ENCODE measurements at regions not wholly inside any gene's neighbourhood (a gene's known extent, or its start where the extent isn't known, plus 50 kb on each side); places are given as distances from the start of the nearest gene placed in this dataset.

- Histone ChIP-seq H3K4me1 (peaks cover 0 to under 1% (median 0%) of the 10 kb centered on the region in 3 donors), H3K4me3 (no peak overlapping the region), H3K36me3 (no peaks in the 10 kb centered on the region), H3K27me3 (no peaks in the 10 kb centered on the region), H3K9me3 (no peaks in the 10 kb centered on the region), H3K27ac (no peak overlapping the region)
- no peak for DNase-seq
- TF ChIP-seq CTCF (IDR thresholded peaks at IDR 0.05) (no peak), POLR2A (IDR thresholded peaks at IDR 0.05) (no peak)
- intact Hi-C loops (cut with DNase I), result no loop called here
Measured at GRCh38 chr7:19410106-19410505, 264.9 kb upstream of the FERD3L start.

GRCh38 chr7:19408706-19409220, 263.5 kb upstream of the FERD3L start:
- WGBS, 2 donors, result 45 to 56% methylated on average over 3 of the region's 3 CpGs
- TF ChIP-seq CTCF (IDR thresholded peaks at IDR 0.05) (no peak), POLR2A (IDR thresholded peaks at IDR 0.05) (no peak)
- intact Hi-C loops (cut with DNase I), result no loop called here

GRCh38 chr7:19407270-19407669, 262.0 kb upstream of the FERD3L start:
- no peaks in the 10 kb centered on the region for H3K36me3 ChIP-seq
- no peak overlapping the region for H3K4me3 ChIP-seq
- peaks cover 0 to 3% (median 0%) of the 10 kb centered on the region in 3 donors for H3K4me1 ChIP-seq
- H3K27ac ChIP-seq, result no peak overlapping the region
- no peaks in the 10 kb centered on the region for H3K9me3 ChIP-seq
- WGBS, 2 donors, result 71 to 83% methylated on average over 3 to 4 of the region's 4 CpGs
- H3K27me3 ChIP-seq, result no peaks in the 10 kb centered on the region
- no peak for DNase-seq
- TF ChIP-seq CTCF (IDR thresholded peaks at IDR 0.05), result no peak
- TF ChIP-seq POLR2A (IDR thresholded peaks at IDR 0.05), result no peak
- intact Hi-C loops (cut with DNase I), result no loop called here

More at GRCh38 chr7:19408706-19409220, 263.5 kb upstream of the FERD3L start:
- no peak overlapping the region for H3K4me3 ChIP-seq
- no peak overlapping the region for H3K27ac ChIP-seq
- H3K9me3 ChIP-seq, result no peaks in the 10 kb centered on the region
- DNase-seq, result no peak
- no peaks in the 10 kb centered on the region for H3K27me3 ChIP-seq
- H3K4me1 ChIP-seq, result peaks cover 0 to 3% (median 0%) of the 10 kb centered on the region in 3 donors
- no peaks in the 10 kb centered on the region for H3K36me3 ChIP-seq

- TF ChIP-seq POLR2A (IDR thresholded peaks at IDR 0.05) (no peak), CTCF (IDR thresholded peaks at IDR 0.05) (no peak)
- Histone ChIP-seq H3K36me3 (no peaks in the 10 kb centered on the region), H3K27me3 (no peaks in the 10 kb centered on the region), H3K4me3 (no peak overlapping the region), H3K4me1 (peaks cover 0 to 3% (median 0%) of the 10 kb centered on the region in 3 donors), H3K9me3 (no peaks in the 10 kb centered on the region), H3K27ac (no peak overlapping the region)
- no peak for DNase-seq
- WGBS, 2 donors, result 48 to 60% methylated on average over 2 of the region's 2 CpGs
- intact Hi-C loops (cut with DNase I), result no loop called here
Measured at GRCh38 chr7:19405541-19405940, 260.3 kb upstream of the FERD3L start.

GRCh38 chr7:19404912-19405329, 259.7 kb upstream of the FERD3L start:
- 5 to 6% methylated on average over 3 of the region's 3 CpGs for WGBS, 2 donors
- Histone ChIP-seq H3K9me3 (no peaks in the 10 kb centered on the region), H3K36me3 (no peaks in the 10 kb centered on the region), H3K27ac (no peak overlapping the region), H3K27me3 (no peaks in the 10 kb centered on the region), H3K4me3 (no peak overlapping the region), H3K4me1 (peaks cover 0 to 3% (median 0%) of the 10 kb centered on the region in 3 donors)
- intact Hi-C loops (cut with DNase I), result no loop called here
- TF ChIP-seq CTCF (IDR thresholded peaks at IDR 0.05) (no peak), POLR2A (IDR thresholded peaks at IDR 0.05) (no peak)
- no peak for DNase-seq

Data from esophagus squamous epithelium (tissue), 5 donors.